ENCODE measurements at regions not wholly inside any gene's neighbourhood (a gene's known extent, or its start where the extent isn't known, plus 50 kb on each side); places are given as distances from the start of the nearest gene placed in this dataset.

DNA sequence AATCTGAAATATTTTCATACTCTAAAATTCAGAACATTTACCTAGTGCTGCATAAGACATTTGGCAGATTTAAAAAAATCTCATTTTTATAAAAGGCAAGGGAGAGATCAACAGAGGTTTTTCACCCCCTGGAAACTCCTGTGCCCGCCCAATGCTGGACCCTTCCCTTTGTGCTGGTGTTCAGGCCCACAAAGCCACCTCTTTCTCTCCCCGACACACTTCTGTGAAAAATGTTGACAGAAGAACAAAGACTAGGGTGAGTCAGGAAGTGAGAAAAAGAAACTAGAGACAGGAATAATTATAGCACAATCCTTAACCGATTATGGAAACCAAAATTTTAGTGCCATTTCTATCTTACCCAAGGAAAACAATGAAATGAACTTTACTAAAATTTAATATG, 197.7 kb upstream of the STXBP6 start:
- no peaks in the 10 kb centered on the region for H3K27me3 ChIP-seq (ENCODE audit: control insufficient read depth in 1 of 2, insufficient read depth in 2 of 2, low read length in 1 of 2)
- no peak overlapping the region for H3K4me3 ChIP-seq (ENCODE audit: low read length in 2 of 2)
- ATAC-seq (ENCODE audit: low FRiP score): no peak
- H3K4me1 ChIP-seq (ENCODE audit: control insufficient read depth in 1 of 2, insufficient read depth in 2 of 2, low read length in 2 of 2): no peaks in the 10 kb centered on the region
- 64 to 65% methylated on average over 3 of the region's 3 CpGs for WGBS, 2 donors
- H3K27ac ChIP-seq (ENCODE audit: low read depth in 1 of 2, low read length in 2 of 2): no peak overlapping the region
- intact Hi-C loops (cut with DNase I): no loop called here
- H3K9me3 ChIP-seq (ENCODE audit: control insufficient read depth, low read length): no peaks in the 10 kb centered on the region
- DNase-seq: no peak
- H3K36me3 ChIP-seq (ENCODE audit: control insufficient read depth in 1 of 2, insufficient read depth in 2 of 2, low read length in 1 of 2): no peaks in the 10 kb centered on the region

DNA sequence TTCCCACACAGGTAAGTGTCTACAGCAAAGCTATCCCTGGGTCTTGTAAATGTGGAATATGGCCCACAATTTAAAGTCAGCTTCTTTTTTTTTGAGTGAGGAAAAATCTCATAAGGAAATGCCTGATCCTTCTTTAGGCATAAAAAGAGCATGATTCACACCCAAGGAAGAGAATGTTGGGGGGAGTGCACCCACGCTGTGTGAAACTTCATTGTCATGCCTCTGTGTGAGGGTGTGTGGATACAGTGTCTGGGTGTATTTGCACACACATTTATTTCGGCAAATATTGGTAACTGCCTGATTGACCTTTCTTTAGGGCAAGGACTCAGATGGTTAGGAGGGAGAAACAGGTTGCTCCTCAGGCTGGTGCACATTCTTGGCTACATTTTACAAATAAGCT, 196.8 kb upstream of the STXBP6 start:
- Histone ChIP-seq H3K4me3 (ENCODE audit: low read length in 2 of 2) (no peak overlapping the region), H3K4me1 (ENCODE audit: control insufficient read depth in 1 of 2, insufficient read depth in 2 of 2, low read length in 2 of 2) (no peaks in the 10 kb centered on the region), H3K9me3 (ENCODE audit: control insufficient read depth, low read length) (no peaks in the 10 kb centered on the region), H3K27ac (ENCODE audit: low read depth in 1 of 2, low read length in 2 of 2) (no peak overlapping the region), H3K27me3 (ENCODE audit: control insufficient read depth in 1 of 2, insufficient read depth in 2 of 2, low read length in 1 of 2) (no peaks in the 10 kb centered on the region), H3K36me3 (ENCODE audit: control insufficient read depth in 1 of 2, insufficient read depth in 2 of 2, low read length in 1 of 2) (no peaks in the 10 kb centered on the region)
- DNase-seq (no peak), ATAC-seq (ENCODE audit: low FRiP score) (no peak)
- intact Hi-C loops (cut with DNase I): no loop called here
- 72 to 78% methylated on average over 2 of the region's 2 CpGs for WGBS, 2 donors

DNA sequence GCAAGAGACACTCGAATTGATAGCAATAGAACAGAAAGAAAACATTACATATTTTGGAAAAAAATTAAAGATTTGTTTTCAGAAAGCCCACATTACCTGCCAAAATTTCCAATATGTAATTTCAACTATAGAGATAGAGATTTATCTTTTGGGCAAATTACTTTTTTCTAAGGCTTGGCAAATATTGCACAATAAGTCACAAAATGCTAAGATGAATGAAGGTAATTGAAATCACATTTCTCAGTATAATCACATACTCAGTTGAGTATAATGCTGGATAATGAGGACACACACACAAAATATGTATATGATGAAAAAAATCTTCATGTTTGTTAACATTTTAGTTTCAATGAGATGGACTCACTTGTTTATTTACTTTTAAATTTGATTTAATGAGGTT, 189.2 kb upstream of the STXBP6 start:
- intact Hi-C loops (cut with DNase I): no loop called here
- ATAC-seq (ENCODE audit: low FRiP score) (no peak), DNase-seq (no peak)
- Histone ChIP-seq H3K4me3 (ENCODE audit: low read length in 2 of 2) (no peak overlapping the region), H3K27ac (ENCODE audit: low read depth in 1 of 2, low read length in 2 of 2) (no peak overlapping the region), H3K9me3 (ENCODE audit: control insufficient read depth, low read length) (peaks cover 2% of the 10 kb centered on the region), H3K4me1 (ENCODE audit: control insufficient read depth in 1 of 2, insufficient read depth in 2 of 2, low read length in 2 of 2) (no peaks in the 10 kb centered on the region), H3K36me3 (ENCODE audit: control insufficient read depth in 1 of 2, insufficient read depth in 2 of 2, low read length in 1 of 2) (no peaks in the 10 kb centered on the region), H3K27me3 (ENCODE audit: control insufficient read depth in 1 of 2, insufficient read depth in 2 of 2, low read length in 1 of 2) (peaks cover 0 to 2% of the 10 kb centered on the region in 2 donors)
- WGBS, 2 donors: 39 to 43% methylated on average over 1 of the region's 1 CpG

DNA sequence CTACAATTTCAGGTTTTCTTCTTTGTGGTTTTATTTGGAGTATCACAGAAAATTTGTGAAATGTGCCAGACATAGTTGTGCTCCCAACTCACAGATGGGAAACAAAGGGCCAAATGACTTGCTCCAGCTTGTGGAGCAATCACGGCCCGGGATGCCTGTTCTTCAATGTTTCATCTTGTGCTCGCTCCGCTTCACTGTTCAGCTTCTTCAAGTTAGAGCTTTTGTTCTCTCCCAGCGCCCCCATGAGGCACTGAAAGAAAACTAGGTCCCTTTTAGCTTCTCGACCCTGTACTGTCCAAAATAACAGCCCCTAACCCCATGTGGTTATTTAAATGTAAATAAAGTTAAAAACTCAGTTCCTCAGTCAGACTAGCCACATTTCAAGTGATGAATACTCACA, 187.9 kb upstream of the STXBP6 start:
- Histone ChIP-seq H3K27me3 (ENCODE audit: control insufficient read depth in 1 of 2, insufficient read depth in 2 of 2, low read length in 1 of 2) (peaks cover 0 to 2% of the 10 kb centered on the region in 2 donors), H3K4me1 (ENCODE audit: control insufficient read depth in 1 of 2, insufficient read depth in 2 of 2, low read length in 2 of 2) (no peaks in the 10 kb centered on the region), H3K4me3 (ENCODE audit: low read length in 2 of 2) (no peak overlapping the region), H3K9me3 (ENCODE audit: control insufficient read depth, low read length) (peaks cover 2% of the 10 kb centered on the region), H3K27ac (ENCODE audit: low read depth in 1 of 2, low read length in 2 of 2) (no peak overlapping the region), H3K36me3 (ENCODE audit: control insufficient read depth in 1 of 2, insufficient read depth in 2 of 2, low read length in 1 of 2) (no peaks in the 10 kb centered on the region)
- WGBS, 2 donors: 4 to 6% methylated on average over 6 of the region's 6 CpGs
- intact Hi-C loops (cut with DNase I): no loop called here
- no peak for ATAC-seq (ENCODE audit: low FRiP score)
- DNase-seq: no peak

DNA sequence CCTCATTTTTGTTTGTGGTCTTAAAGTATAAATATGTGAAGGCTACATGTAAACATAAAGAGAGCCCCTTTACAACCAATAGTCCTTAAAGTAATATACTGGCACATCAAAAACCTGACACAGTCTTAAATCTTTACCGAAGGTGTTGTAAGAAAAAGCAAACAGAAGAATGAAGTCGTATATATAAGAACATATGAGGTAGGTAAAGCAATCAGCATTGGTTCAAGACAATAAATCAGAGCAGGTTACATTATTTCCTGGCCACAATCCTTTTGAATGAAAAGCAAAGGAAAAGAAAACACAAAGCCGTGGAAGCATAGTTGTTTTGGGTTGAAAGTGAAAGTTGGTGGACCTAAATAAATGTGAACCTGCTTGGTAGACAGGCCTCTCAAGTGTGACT, 183.7 kb upstream of the STXBP6 start:
- intact Hi-C loops (cut with DNase I): no loop called here

GRCh38 chr14:25231004-25231403, 181.1 kb upstream of the STXBP6 start:
- intact Hi-C loops (cut with DNase I): no loop called here
- no peaks in the 10 kb centered on the region for H3K4me1 ChIP-seq (ENCODE audit: control insufficient read depth in 1 of 2, insufficient read depth in 2 of 2, low read length in 2 of 2)

More for the DNA sequence above, 183.7 kb upstream of the STXBP6 start:
- no peak overlapping the region for H3K4me3 ChIP-seq (ENCODE audit: low read length in 2 of 2)
- DNase-seq (no peak), ATAC-seq (ENCODE audit: low FRiP score) (no peak)
- peaks cover 0 to 2% of the 10 kb centered on the region in 2 donors for H3K27me3 ChIP-seq (ENCODE audit: control insufficient read depth in 1 of 2, insufficient read depth in 2 of 2, low read length in 1 of 2)
- no peaks in the 10 kb centered on the region for H3K36me3 ChIP-seq (ENCODE audit: control insufficient read depth in 1 of 2, insufficient read depth in 2 of 2, low read length in 1 of 2)
- no peak overlapping the region for H3K27ac ChIP-seq (ENCODE audit: low read depth in 1 of 2, low read length in 2 of 2)
- peaks cover 3% of the 10 kb centered on the region for H3K9me3 ChIP-seq (ENCODE audit: control insufficient read depth, low read length)
- 17 to 19% methylated on average over 3 of the region's 3 CpGs for WGBS, 2 donors
- no peaks in the 10 kb centered on the region for H3K4me1 ChIP-seq (ENCODE audit: control insufficient read depth in 1 of 2, insufficient read depth in 2 of 2, low read length in 2 of 2)

DNA sequence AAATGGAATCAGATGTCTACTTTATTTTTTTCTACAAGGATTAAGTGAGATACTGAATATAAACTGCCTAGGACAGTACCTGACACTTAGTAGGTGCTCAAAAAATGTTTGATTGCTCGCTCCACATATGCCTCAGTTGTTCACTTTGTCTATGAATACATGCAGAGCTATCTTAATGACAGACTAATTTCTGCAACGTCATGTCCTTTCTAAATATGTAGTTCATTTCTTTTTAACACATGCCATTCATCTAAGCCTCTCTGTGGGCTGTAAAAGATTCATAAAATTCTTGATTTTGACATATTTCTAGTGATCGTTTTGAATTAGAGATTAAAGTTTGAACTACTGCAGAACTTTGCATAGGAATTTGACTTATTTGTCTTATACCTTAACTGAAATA, 176.3 kb upstream of the STXBP6 start:
- H3K27me3 ChIP-seq (ENCODE audit: control insufficient read depth in 1 of 2, insufficient read depth in 2 of 2, low read length in 1 of 2): no peaks in the 10 kb centered on the region
- DNase-seq (no peak), ATAC-seq (ENCODE audit: low FRiP score) (no peak)
- peaks cover 1% of the 10 kb centered on the region for H3K9me3 ChIP-seq (ENCODE audit: control insufficient read depth, low read length)
- H3K27ac ChIP-seq (ENCODE audit: low read depth in 1 of 2, low read length in 2 of 2): no peak overlapping the region
- 35 to 37% methylated on average over 3 of the region's 3 CpGs for WGBS, 2 donors
- H3K36me3 ChIP-seq (ENCODE audit: control insufficient read depth in 1 of 2, insufficient read depth in 2 of 2, low read length in 1 of 2): no peaks in the 10 kb centered on the region
- H3K4me1 ChIP-seq (ENCODE audit: control insufficient read depth in 1 of 2, insufficient read depth in 2 of 2, low read length in 2 of 2): no peaks in the 10 kb centered on the region
- H3K4me3 ChIP-seq (ENCODE audit: low read length in 2 of 2): no peak overlapping the region
- intact Hi-C loops (cut with DNase I): no loop called here

More at GRCh38 chr14:25231004-25231403, 181.1 kb upstream of the STXBP6 start:
- WGBS, 2 donors: 2 to 13% methylated on average over 4 of the region's 4 CpGs
- ATAC-seq (ENCODE audit: low FRiP score): no peak
- Histone ChIP-seq H3K27me3 (ENCODE audit: control insufficient read depth in 1 of 2, insufficient read depth in 2 of 2, low read length in 1 of 2) (no peaks in the 10 kb centered on the region), H3K27ac (ENCODE audit: low read depth in 1 of 2, low read length in 2 of 2) (no peak overlapping the region), H3K9me3 (ENCODE audit: control insufficient read depth, low read length) (peaks cover 1% of the 10 kb centered on the region), H3K36me3 (ENCODE audit: control insufficient read depth in 1 of 2, insufficient read depth in 2 of 2, low read length in 1 of 2) (no peaks in the 10 kb centered on the region), H3K4me3 (ENCODE audit: low read length in 2 of 2) (peak overlapping the region in 1 of 2 donors; percentile 18)
- DNase-seq: no peak

DNA sequence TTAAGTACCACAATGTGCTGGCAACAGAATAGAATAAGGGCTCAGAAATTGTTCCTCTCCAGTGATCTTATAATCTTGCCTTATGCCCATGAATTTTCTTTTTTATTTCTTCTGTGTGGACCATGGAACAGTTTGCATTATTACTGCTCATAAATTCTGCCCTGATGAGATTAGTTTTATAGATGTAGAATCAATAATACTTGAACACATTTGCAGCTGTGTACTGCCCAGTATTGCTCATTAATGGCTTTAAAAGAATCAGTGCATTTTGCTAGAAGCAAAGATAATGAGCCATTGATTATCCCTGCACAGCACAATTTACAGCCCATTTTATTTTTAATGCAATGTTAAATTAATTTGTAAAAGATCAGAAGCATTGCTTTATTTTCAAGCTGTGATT, 172.3 kb upstream of the STXBP6 start:
- Histone ChIP-seq H3K36me3 (ENCODE audit: control insufficient read depth in 1 of 2, insufficient read depth in 2 of 2, low read length in 1 of 2) (no peaks in the 10 kb centered on the region), H3K4me3 (ENCODE audit: low read length in 2 of 2) (no peak overlapping the region), H3K27ac (ENCODE audit: low read depth in 1 of 2, low read length in 2 of 2) (no peak overlapping the region), H3K9me3 (ENCODE audit: control insufficient read depth, low read length) (no peaks in the 10 kb centered on the region), H3K4me1 (ENCODE audit: control insufficient read depth in 1 of 2, insufficient read depth in 2 of 2, low read length in 2 of 2) (no peaks in the 10 kb centered on the region), H3K27me3 (ENCODE audit: control insufficient read depth in 1 of 2, insufficient read depth in 2 of 2, low read length in 1 of 2) (no peaks in the 10 kb centered on the region)
- intact Hi-C loops (cut with DNase I): no loop called here
- no peak for DNase-seq
- ATAC-seq (ENCODE audit: low FRiP score): no peak

DNA sequence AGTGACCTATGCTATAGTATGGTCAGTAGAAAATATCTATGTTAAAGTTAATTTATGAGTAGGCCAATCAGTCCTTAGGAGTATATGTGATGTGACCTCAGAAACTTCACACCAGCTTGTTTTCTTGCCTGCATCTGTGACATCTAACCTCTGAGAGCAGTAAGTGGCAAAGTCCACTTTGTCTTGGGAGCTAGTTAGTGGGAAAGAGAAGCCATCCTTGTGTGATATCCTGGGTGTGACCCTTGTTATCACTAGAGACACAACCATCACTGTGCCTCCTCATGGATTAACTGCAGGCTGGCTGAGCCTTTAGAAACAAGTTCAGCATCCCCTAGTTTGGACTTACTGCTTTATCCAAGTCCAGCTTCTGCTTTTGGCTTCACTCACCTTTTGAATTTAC, 170.6 kb upstream of the STXBP6 start:
- H3K9me3 ChIP-seq (ENCODE audit: control insufficient read depth, low read length): no peaks in the 10 kb centered on the region
- ATAC-seq (ENCODE audit: low FRiP score) (no peak), DNase-seq (no peak)
- no peaks in the 10 kb centered on the region for H3K27me3 ChIP-seq (ENCODE audit: control insufficient read depth in 1 of 2, insufficient read depth in 2 of 2, low read length in 1 of 2)
- no peak overlapping the region for H3K4me3 ChIP-seq (ENCODE audit: low read length in 2 of 2)
- H3K4me1 ChIP-seq (ENCODE audit: control insufficient read depth in 1 of 2, insufficient read depth in 2 of 2, low read length in 2 of 2): no peaks in the 10 kb centered on the region
- H3K27ac ChIP-seq (ENCODE audit: low read depth in 1 of 2, low read length in 2 of 2): no peak overlapping the region
- intact Hi-C loops (cut with DNase I): no loop called here
- no peaks in the 10 kb centered on the region for H3K36me3 ChIP-seq (ENCODE audit: control insufficient read depth in 1 of 2, insufficient read depth in 2 of 2, low read length in 1 of 2)

Measured in aorta (tissue), 5 donors.